Epithelial cell of esophagus (primary cell): ENCODE measurements at regions not wholly inside any gene's neighbourhood (a gene's known extent, or its start where the extent isn't known, plus 50 kb on each side); places are given as distances from the start of the nearest gene placed in this dataset.

ENCODE experiments used
- DNase-seq: peaks from one replicate; pipeline ENCODE4 v3.0.0; 2010; ENCODE audit warnings: low read depth
- H3K4me3 ChIP-seq: 2 replicates; pipeline ENCODE4 v1.5.1; 2011; ENCODE audit warnings: mild to moderate bottlenecking, low read length, control low read depth
- CTCF ChIP-seq: IDR thresholded peaks from 2 replicates; pipeline ENCODE4 v1.5.1; 2011; ENCODE audit warnings: low read depth, mild to moderate bottlenecking, low read length, control low read depth, inconsistent platforms; ENCODE audit not compliant: insufficient read depth; ENCODE audit errors: missing control alignments

GRCh38 chr2:12971581-12972365, 255.0 kb downstream of the TRIB2 start:
- peak; percentile 38 for DNase-seq
- H3K4me3 ChIP-seq: no peak overlapping the region
- no peak for TF ChIP-seq CTCF

GRCh38 chr2:12978066-12978835, 261.5 kb downstream of the TRIB2 start:
- no peak overlapping the region for H3K4me3 ChIP-seq
- no peak for TF ChIP-seq CTCF
- no peak for DNase-seq

- peak; percentile 93 for DNase-seq
- no peak for TF ChIP-seq CTCF
- no peak overlapping the region for H3K4me3 ChIP-seq
Measured at GRCh38 chr2:12979066-12979465, 262.3 kb downstream of the TRIB2 start.

- peak; percentile 51 for DNase-seq
- no peak for TF ChIP-seq CTCF
- no peak overlapping the region for H3K4me3 ChIP-seq
Measured at GRCh38 chr2:12980817-12981216, 264.1 kb downstream of the TRIB2 start.

- TF ChIP-seq CTCF: no peak
- DNase-seq: peak; percentile 17
- no peak overlapping the region for H3K4me3 ChIP-seq
Measured at GRCh38 chr2:12982149-12982584, 265.4 kb downstream of the TRIB2 start.

GRCh38 chr2:12987246-12987645, 270.5 kb downstream of the TRIB2 start:
- TF ChIP-seq CTCF: no peak
- no peak for DNase-seq
- H3K4me3 ChIP-seq: no peak overlapping the region
